ENCODE measurements at regions not wholly inside any gene's neighbourhood (a gene's known extent, or its start where the extent isn't known, plus 50 kb on each side); places are given as distances from the start of the nearest gene placed in this dataset.

GRCh38 chr6:15715851-15716250 is 53.0 kb upstream of the DTNBP1 start (continued):
- TF ChIP-seq, protein P1, sequence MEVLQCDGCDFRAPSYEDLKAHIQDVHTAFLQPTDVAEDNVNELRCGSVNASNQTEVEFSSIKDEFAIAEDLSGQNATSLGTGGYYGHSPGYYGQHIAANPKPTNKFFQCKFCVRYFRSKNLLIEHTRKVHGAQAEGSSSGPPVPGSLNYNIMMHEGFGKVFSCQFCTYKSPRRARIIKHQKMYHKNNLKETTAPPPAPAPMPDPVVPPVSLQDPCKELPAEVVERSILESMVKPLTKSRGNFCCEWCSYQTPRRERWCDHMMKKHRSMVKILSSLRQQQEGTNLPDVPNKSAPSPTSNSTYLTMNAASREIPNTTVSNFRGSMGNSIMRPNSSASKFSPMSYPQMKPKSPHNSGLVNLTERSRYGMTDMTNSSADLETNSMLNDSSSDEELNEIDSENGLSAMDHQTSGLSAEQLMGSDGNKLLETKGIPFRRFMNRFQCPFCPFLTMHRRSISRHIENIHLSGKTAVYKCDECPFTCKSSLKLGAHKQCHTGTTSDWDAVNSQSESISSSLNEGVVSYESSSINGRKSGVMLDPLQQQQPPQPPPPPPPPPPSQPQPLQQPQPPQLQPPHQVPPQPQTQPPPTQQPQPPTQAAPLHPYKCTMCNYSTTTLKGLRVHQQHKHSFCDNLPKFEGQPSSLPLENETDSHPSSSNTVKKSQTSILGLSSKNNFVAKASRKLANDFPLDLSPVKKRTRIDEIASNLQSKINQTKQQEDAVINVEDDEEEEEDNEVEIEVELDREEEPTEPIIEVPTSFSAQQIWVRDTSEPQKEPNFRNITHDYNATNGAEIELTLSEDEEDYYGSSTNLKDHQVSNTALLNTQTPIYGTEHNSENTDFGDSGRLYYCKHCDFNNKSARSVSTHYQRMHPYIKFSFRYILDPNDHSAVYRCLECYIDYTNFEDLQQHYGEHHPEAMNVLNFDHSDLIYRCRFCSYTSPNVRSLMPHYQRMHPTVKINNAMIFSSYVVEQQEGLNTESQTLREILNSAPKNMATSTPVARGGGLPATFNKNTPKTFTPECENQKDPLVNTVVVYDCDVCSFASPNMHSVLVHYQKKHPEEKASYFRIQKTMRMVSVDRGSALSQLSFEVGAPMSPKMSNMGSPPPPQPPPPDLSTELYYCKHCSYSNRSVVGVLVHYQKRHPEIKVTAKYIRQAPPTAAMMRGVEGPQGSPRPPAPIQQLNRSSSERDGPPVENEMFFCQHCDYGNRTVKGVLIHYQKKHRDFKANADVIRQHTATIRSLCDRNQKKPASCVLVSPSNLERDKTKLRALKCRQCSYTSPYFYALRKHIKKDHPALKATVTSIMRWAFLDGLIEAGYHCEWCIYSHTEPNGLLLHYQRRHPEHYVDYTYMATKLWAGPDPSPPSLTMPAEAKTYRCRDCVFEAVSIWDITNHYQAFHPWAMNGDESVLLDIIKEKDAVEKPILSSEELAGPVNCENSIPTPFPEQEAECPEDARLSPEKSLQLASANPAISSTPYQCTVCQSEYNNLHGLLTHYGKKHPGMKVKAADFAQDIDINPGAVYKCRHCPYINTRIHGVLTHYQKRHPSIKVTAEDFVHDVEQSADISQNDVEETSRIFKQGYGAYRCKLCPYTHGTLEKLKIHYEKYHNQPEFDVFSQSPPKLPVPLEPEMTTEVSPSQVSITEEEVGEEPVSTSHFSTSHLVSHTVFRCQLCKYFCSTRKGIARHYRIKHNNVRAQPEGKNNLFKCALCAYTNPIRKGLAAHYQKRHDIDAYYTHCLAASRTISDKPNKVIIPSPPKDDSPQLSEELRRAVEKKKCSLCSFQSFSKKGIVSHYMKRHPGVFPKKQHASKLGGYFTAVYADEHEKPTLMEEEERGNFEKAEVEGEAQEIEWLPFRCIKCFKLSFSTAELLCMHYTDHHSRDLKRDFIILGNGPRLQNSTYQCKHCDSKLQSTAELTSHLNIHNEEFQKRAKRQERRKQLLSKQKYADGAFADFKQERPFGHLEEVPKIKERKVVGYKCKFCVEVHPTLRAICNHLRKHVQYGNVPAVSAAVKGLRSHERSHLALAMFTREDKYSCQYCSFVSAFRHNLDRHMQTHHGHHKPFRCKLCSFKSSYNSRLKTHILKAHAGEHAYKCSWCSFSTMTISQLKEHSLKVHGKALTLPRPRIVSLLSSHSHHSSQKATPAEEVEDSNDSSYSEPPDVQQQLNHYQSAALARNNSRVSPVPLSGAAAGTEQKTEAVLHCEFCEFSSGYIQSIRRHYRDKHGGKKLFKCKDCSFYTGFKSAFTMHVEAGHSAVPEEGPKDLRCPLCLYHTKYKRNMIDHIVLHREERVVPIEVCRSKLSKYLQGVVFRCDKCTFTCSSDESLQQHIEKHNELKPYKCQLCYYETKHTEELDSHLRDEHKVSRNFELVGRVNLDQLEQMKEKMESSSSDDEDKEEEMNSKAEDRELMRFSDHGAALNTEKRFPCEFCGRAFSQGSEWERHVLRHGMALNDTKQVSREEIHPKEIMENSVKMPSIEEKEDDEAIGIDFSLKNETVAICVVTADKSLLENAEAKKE (CRISPR knock-in tag; IDR thresholded peaks at IDR 0.05), result no peak
- TF ChIP-seq EZH2phosphoT487 (IDR thresholded peaks at IDR 0.05; ENCODE audit: unreplicated experiment) (no peak), JUNB (IDR thresholded peaks at IDR 0.05; ENCODE audit: unreplicated experiment) (no peak)
- TF ChIP-seq, protein P2, sequence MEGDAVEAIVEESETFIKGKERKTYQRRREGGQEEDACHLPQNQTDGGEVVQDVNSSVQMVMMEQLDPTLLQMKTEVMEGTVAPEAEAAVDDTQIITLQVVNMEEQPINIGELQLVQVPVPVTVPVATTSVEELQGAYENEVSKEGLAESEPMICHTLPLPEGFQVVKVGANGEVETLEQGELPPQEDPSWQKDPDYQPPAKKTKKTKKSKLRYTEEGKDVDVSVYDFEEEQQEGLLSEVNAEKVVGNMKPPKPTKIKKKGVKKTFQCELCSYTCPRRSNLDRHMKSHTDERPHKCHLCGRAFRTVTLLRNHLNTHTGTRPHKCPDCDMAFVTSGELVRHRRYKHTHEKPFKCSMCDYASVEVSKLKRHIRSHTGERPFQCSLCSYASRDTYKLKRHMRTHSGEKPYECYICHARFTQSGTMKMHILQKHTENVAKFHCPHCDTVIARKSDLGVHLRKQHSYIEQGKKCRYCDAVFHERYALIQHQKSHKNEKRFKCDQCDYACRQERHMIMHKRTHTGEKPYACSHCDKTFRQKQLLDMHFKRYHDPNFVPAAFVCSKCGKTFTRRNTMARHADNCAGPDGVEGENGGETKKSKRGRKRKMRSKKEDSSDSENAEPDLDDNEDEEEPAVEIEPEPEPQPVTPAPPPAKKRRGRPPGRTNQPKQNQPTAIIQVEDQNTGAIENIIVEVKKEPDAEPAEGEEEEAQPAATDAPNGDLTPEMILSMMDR (conservative IDR thresholded peaks at IDR 0.05; ENCODE audit: low read depth in 2 of 2), result no peak
- TF ChIP-seq, protein P3, sequence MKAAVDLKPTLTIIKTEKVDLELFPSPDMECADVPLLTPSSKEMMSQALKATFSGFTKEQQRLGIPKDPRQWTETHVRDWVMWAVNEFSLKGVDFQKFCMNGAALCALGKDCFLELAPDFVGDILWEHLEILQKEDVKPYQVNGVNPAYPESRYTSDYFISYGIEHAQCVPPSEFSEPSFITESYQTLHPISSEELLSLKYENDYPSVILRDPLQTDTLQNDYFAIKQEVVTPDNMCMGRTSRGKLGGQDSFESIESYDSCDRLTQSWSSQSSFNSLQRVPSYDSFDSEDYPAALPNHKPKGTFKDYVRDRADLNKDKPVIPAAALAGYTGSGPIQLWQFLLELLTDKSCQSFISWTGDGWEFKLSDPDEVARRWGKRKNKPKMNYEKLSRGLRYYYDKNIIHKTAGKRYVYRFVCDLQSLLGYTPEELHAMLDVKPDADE (IDR thresholded peaks at IDR 0.05), result no peak

GRCh38 chr6:15715060-15715459 is 52.2 kb upstream of the DTNBP1 start:
- peaks cover 19% of the 10 kb centered on the region for H3K9me3 Mint-ChIP-seq
- ATAC-seq (no peak), DNase-seq (ENCODE audit: low spot score) (no peak)
- H4K20me1 ChIP-seq (replicated peaks; ENCODE audit: insufficient read depth), result no peaks in the 10 kb centered on the region
- H3K4me2 ChIP-seq, result no peak overlapping the region
- no peaks in the 10 kb centered on the region for H3K4me1 ChIP-seq (ENCODE audit: insufficient read depth)
- peaks cover 6% of the 10 kb centered on the region for H3K27me3 Mint-ChIP-seq (ENCODE audit: insufficient read depth, low read depth, poor library complexity)
- no peaks in the 10 kb centered on the region for H3K27me3 ChIP-seq (ENCODE audit: insufficient read depth)
- no peak overlapping the region for H3K4me3 Mint-ChIP-seq
- peaks cover 15% of the 10 kb centered on the region; the same call in 1 of the 2 replicates for H3K9me2 ChIP-seq (ENCODE audit: insufficient read depth)
- no peaks in the 10 kb centered on the region for H3F3A ChIP-seq (replicated peaks; ENCODE audit: low read depth)
- no peaks in the 10 kb centered on the region for H3K79me2 ChIP-seq (replicated peaks; ENCODE audit: insufficient read depth)
- no peaks in the 10 kb centered on the region for H3K36me3 Mint-ChIP-seq (ENCODE audit: low read depth)
- 0 out of 3 replicates have a peak, but pooled peaks cover 2% of the 10 kb centered on the region for H3K4me1 Mint-ChIP-seq
- H3K4me3 ChIP-seq, result no peak overlapping the region
- no peak overlapping the region for H3K27ac ChIP-seq (ENCODE audit: low read depth)
- H2AFZ ChIP-seq, result no peak overlapping the region
- no peaks in the 10 kb centered on the region for H3K36me3 ChIP-seq (ENCODE audit: insufficient read depth)
- no peak overlapping the region for H3K27ac Mint-ChIP-seq
- TF ChIP-seq EZH2phosphoT487 (IDR thresholded peaks at IDR 0.05; ENCODE audit: unreplicated experiment), result no peak
- TF ChIP-seq, protein P3 (IDR thresholded peaks at IDR 0.05), result no peak
- no peak for TF ChIP-seq ZNF114 (CRISPR knock-in tag; IDR thresholded peaks at IDR 0.05)
- TF ChIP-seq EZH2 (IDR thresholded peaks at IDR 0.05; ENCODE audit: low read depth, unreplicated experiment), result no peak
- TF ChIP-seq STAT1 (IDR thresholded peaks at IDR 0.05; ENCODE audit: unreplicated experiment), result no peak
- no peak for TF ChIP-seq ZNF331 (CRISPR knock-in tag; IDR thresholded peaks at IDR 0.05; ENCODE audit: low read depth)
- TF ChIP-seq, protein P4, sequence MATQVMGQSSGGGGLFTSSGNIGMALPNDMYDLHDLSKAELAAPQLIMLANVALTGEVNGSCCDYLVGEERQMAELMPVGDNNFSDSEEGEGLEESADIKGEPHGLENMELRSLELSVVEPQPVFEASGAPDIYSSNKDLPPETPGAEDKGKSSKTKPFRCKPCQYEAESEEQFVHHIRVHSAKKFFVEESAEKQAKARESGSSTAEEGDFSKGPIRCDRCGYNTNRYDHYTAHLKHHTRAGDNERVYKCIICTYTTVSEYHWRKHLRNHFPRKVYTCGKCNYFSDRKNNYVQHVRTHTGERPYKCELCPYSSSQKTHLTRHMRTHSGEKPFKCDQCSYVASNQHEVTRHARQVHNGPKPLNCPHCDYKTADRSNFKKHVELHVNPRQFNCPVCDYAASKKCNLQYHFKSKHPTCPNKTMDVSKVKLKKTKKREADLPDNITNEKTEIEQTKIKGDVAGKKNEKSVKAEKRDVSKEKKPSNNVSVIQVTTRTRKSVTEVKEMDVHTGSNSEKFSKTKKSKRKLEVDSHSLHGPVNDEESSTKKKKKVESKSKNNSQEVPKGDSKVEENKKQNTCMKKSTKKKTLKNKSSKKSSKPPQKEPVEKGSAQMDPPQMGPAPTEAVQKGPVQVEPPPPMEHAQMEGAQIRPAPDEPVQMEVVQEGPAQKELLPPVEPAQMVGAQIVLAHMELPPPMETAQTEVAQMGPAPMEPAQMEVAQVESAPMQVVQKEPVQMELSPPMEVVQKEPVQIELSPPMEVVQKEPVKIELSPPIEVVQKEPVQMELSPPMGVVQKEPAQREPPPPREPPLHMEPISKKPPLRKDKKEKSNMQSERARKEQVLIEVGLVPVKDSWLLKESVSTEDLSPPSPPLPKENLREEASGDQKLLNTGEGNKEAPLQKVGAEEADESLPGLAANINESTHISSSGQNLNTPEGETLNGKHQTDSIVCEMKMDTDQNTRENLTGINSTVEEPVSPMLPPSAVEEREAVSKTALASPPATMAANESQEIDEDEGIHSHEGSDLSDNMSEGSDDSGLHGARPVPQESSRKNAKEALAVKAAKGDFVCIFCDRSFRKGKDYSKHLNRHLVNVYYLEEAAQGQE (IDR thresholded peaks at IDR 0.05; ENCODE audit: unreplicated experiment), result no peak
